HCT116 (cell line): ENCODE measurements at regions not wholly inside any gene's neighbourhood (a gene's known extent, or its start where the extent isn't known, plus 50 kb on each side); places are given as distances from the start of the nearest gene placed in this dataset.

ENCODE experiments used
- ATAC-seq: fragments of 200-7000 bp; cut with Tn5 transposase; 2 replicates; pipeline ENCODE4 v1.9.1; 2020; ENCODE audit warnings: mild to moderate bottlenecking, moderate library complexity
- BruUV-seq: library from RNA; stranded (reverse); fragments of 400-500 nt; replicated peaks from 2 replicates; lab custom pipeline; 2021; lab: Mats Ljungman, UMichigan
- CTCF ChIA-PET: fragments of 300-600 bp; sonication (Branson Sonifier 250); formaldehyde crosslinking; loops from one replicate; lab custom pipeline; 2021; ENCODE audit warnings: antibody characterized with exemption; lab: Charles Lee
- POLR2A ChIA-PET: fragments of 300-600, 350-600 bp; sonication (Branson Sonifier 250); formaldehyde crosslinking; loops from one replicate; lab custom pipeline; 2021; ENCODE audit warnings: antibody characterized with exemption; lab: Charles Lee
- RAD21 ChIA-PET, 2 experiments: fragments of 300-600 bp; sonication (Branson Sonifier 250); formaldehyde crosslinking; loops; one replicate each; lab custom pipeline; 2023; ENCODE audit warnings: low total read pairs in 2 of 2; ENCODE audit not compliant: uncharacterized antibody in 2 of 2, unreplicated experiment in 2 of 2, low non-redundant PET in 1 of 2; lab: Charles Lee
- DNase-seq: peaks from one replicate; pipeline ENCODE4 v3.0.0-alpha.2; 2010; ENCODE audit warnings: low read depth, low spot score
- H2AFZ ChIP-seq: fragments of 200-600 bp; shearing (Covaris generic), sonication (generic); 2 replicates; pipeline ENCODE4 v1.6.1; 2017; ENCODE audit warnings: low read depth, mixed run types, mixed read lengths, antibody characterized with exemption, low read length; ENCODE audit not compliant: poor library complexity, severe bottlenecking
- H3K27ac ChIP-seq: 2 replicates; pipeline ENCODE4 v1.5.1; 2012; ENCODE audit warnings: low read depth, low read length
- H3K27me3 ChIP-seq: fragments of 200-600 bp; sonication (generic); 2 replicates; pipeline ENCODE4 v1.6.1; 2016; ENCODE audit warnings: mixed run types, low read length, mixed read lengths; ENCODE audit not compliant: insufficient read depth
- H3K36me3 ChIP-seq, 2 experiments: fragments of 200-500 bp in 1 of 2; fragments of 200-600 bp in 1 of 2; sonication (Bioruptor generic) in 1 of 2; sonication (generic) in 1 of 2; 2 replicates each; pipeline versions ENCODE4 v1.5.1 to v1.6.1; 2014 to 2016; ENCODE audit warnings: low read length in 2 of 2, inconsistent platforms in 1 of 2, mixed read lengths in 1 of 2, mixed run types in 1 of 2; ENCODE audit not compliant: insufficient read depth in 2 of 2, control insufficient read depth in 1 of 2
- H3K4me1 ChIP-seq, 2 experiments: fragments of 200-600 bp in 1 of 2; sonication (generic) in 1 of 2; 2 replicates each; pipeline versions ENCODE4 v1.5.1 to v1.6.1; 2012 to 2017; ENCODE audit warnings: low read length in 2 of 2, inconsistent platforms in 1 of 2, mild to moderate bottlenecking in 1 of 2, mixed read lengths in 1 of 2, mixed run types in 1 of 2, moderate library complexity in 1 of 2; ENCODE audit not compliant: insufficient read depth in 2 of 2, control insufficient read depth in 1 of 2
- H3K4me2 ChIP-seq: fragments of 200-600 bp; sonication (generic); 2 replicates; pipeline ENCODE4 v1.6.1; 2017; ENCODE audit warnings: mixed run types, low read length, mixed read lengths
- H3K4me3 ChIP-seq, 2 experiments: fragments of 200-600 bp in 1 of 2; sonication (generic) in 1 of 2; replicated peaks in 1 of 2; 2 replicates each; pipeline ENCODE4 v1.5.1; 2011 to 2016; ENCODE audit warnings: low read length in 2 of 2, control low read depth in 1 of 2, low read depth in 1 of 2, mild to moderate bottlenecking in 1 of 2, mixed read lengths in 1 of 2, mixed run types in 1 of 2
- H3K79me2 ChIP-seq: fragments of 200-600 bp; sonication (generic); 2 replicates; pipeline ENCODE4 v1.6.1; 2017; ENCODE audit warnings: mild to moderate bottlenecking, mixed run types, low read length, moderate library complexity, mixed read lengths; ENCODE audit not compliant: insufficient read depth
- H3K9ac ChIP-seq: fragments of 200-600 bp; sonication (generic); 2 replicates; pipeline ENCODE4 v1.6.1; 2016; ENCODE audit warnings: low read length, mixed read lengths
- H3K9me2 ChIP-seq: fragments of 200-600 bp; sonication (generic), shearing (Covaris generic); 2 replicates; pipeline ENCODE4 v1.6.1; 2017; ENCODE audit warnings: mixed run types, mild to moderate bottlenecking, moderate library complexity; ENCODE audit not compliant: insufficient read depth
- H3K9me3 ChIP-seq, 2 experiments: fragments of 200-500 bp in 1 of 2; fragments of 200-600 bp in 1 of 2; sonication (Bioruptor generic) in 1 of 2; sonication (generic) in 1 of 2; 2 replicates each; pipeline ENCODE4 v1.6.1; 2014 to 2017; ENCODE audit warnings: low read length in 2 of 2, mixed read lengths in 2 of 2, inconsistent platforms in 1 of 2, low read depth in 1 of 2, mild to moderate bottlenecking in 1 of 2, mixed run types in 1 of 2, moderate library complexity in 1 of 2; ENCODE audit not compliant: control insufficient read depth in 1 of 2, insufficient read depth in 1 of 2
- H4K20me1 ChIP-seq: fragments of 200-600 bp; sonication (generic), shearing (Covaris generic); 2 replicates; pipeline ENCODE4 v1.6.1; 2017; ENCODE audit warnings: mixed run types, mild to moderate bottlenecking, moderate library complexity; ENCODE audit not compliant: insufficient read depth
- CEBPB ChIP-seq: IDR thresholded peaks from 2 replicates; pipeline ENCODE4 v1.6.1; 2012; ENCODE audit warnings: low read depth
- JUND ChIP-seq: IDR thresholded peaks from 2 replicates; pipeline ENCODE4 v1.6.1; 2012
- POLR2AphosphoS5 ChIP-seq: IDR thresholded peaks from 2 replicates; pipeline ENCODE4 v1.6.1; 2011; ENCODE audit warnings: mild to moderate bottlenecking, low read depth, low read length, moderate library complexity
- SRF ChIP-seq: IDR thresholded peaks from 2 replicates; pipeline ENCODE4 v1.6.1; 2012; ENCODE audit warnings: low read depth
- TCF7L2 ChIP-seq: IDR thresholded peaks from 2 replicates; pipeline ENCODE4 v1.7.0; 2011; ENCODE audit warnings: borderline replicate concordance, inconsistent platforms; ENCODE audit not compliant: insufficient read depth, insufficient read length; ENCODE audit errors: extremely low read depth
- YY1 ChIP-seq: IDR thresholded peaks from 2 replicates; pipeline ENCODE4 v1.6.1; 2011; ENCODE audit warnings: low read length, low read depth, moderate library complexity, mild to moderate bottlenecking; ENCODE audit not compliant: insufficient replicate concordance; ENCODE audit errors: extremely low read depth
- ZFX ChIP-seq: fragments of 450-650 bp; IDR thresholded peaks from 2 replicates; pipeline ENCODE4 v1.6.1; 2017
- ZNF274 ChIP-seq: fragments of 200-500 bp; sonication (Bioruptor generic); IDR thresholded peaks from 2 replicates; pipeline ENCODE4 v1.6.1; 2014; ENCODE audit warnings: mild to moderate bottlenecking, low read depth, low read length, inconsistent platforms
- intact Hi-C: fragments of 100-400 bp; cut with micrococcal nuclease; formaldehyde crosslinking; loops from 2 replicates; pipeline ENCODE4 v1.10.0; 2022
- TF ChIP-seq, protein P1 (sequence below): IDR thresholded peaks from 2 replicates; pipeline ENCODE4 v1.6.1; 2011; ENCODE audit warnings: mild to moderate bottlenecking, low read length, moderate library complexity; ENCODE audit not compliant: insufficient replicate concordance; ENCODE audit errors: extremely low read depth
- TF ChIP-seq, protein P2 (sequence below): IDR thresholded peaks from 2 replicates; pipeline ENCODE4 v1.6.1; 2012; ENCODE audit warnings: low read depth
- TF ChIP-seq, protein P3 (sequence below): IDR thresholded peaks from 2 replicates; pipeline ENCODE4 v1.6.1; 2012

DNA sequence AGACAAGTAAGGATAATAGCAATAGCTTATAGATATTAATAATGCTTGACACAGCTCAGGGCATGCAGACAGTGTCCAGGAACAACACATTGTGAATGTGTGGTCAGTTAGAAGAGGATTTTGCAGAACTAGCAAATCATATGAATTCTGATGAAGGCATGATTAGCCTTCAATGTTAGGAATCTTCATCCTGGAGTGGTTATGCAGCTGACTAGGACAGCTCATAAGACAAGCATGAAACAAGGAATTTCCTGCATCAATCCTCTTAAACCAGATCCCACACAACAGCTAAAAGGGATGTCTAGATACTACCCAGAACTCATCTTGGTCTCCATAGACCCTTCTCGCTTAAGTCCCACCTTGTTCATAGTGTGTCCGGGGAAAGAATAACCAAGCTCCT is 499.0 kb upstream of the ATP11B start:
- TF ChIP-seq, protein P1, sequence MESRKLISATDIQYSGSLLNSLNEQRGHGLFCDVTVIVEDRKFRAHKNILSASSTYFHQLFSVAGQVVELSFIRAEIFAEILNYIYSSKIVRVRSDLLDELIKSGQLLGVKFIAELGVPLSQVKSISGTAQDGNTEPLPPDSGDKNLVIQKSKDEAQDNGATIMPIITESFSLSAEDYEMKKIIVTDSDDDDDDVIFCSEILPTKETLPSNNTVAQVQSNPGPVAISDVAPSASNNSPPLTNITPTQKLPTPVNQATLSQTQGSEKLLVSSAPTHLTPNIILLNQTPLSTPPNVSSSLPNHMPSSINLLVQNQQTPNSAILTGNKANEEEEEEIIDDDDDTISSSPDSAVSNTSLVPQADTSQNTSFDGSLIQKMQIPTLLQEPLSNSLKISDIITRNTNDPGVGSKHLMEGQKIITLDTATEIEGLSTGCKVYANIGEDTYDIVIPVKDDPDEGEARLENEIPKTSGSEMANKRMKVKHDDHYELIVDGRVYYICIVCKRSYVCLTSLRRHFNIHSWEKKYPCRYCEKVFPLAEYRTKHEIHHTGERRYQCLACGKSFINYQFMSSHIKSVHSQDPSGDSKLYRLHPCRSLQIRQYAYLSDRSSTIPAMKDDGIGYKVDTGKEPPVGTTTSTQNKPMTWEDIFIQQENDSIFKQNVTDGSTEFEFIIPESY: no peak
- TF ChIP-seq, protein P2, sequence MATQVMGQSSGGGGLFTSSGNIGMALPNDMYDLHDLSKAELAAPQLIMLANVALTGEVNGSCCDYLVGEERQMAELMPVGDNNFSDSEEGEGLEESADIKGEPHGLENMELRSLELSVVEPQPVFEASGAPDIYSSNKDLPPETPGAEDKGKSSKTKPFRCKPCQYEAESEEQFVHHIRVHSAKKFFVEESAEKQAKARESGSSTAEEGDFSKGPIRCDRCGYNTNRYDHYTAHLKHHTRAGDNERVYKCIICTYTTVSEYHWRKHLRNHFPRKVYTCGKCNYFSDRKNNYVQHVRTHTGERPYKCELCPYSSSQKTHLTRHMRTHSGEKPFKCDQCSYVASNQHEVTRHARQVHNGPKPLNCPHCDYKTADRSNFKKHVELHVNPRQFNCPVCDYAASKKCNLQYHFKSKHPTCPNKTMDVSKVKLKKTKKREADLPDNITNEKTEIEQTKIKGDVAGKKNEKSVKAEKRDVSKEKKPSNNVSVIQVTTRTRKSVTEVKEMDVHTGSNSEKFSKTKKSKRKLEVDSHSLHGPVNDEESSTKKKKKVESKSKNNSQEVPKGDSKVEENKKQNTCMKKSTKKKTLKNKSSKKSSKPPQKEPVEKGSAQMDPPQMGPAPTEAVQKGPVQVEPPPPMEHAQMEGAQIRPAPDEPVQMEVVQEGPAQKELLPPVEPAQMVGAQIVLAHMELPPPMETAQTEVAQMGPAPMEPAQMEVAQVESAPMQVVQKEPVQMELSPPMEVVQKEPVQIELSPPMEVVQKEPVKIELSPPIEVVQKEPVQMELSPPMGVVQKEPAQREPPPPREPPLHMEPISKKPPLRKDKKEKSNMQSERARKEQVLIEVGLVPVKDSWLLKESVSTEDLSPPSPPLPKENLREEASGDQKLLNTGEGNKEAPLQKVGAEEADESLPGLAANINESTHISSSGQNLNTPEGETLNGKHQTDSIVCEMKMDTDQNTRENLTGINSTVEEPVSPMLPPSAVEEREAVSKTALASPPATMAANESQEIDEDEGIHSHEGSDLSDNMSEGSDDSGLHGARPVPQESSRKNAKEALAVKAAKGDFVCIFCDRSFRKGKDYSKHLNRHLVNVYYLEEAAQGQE: no peak
- TF ChIP-seq POLR2AphosphoS5 (no peak), SRF (no peak), TCF7L2 (no peak), ZNF274 (no peak), CEBPB (no peak), ZFX (no peak), YY1 (no peak), JUND (no peak)
- TF ChIP-seq, protein P3, sequence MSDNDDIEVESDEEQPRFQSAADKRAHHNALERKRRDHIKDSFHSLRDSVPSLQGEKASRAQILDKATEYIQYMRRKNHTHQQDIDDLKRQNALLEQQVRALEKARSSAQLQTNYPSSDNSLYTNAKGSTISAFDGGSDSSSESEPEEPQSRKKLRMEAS: no peak
- TF ChIP-seq, all 23 proteins: peak for 0
- ChIA-PET CTCF (no interaction called here), RAD21 (no interaction called here), POLR2A (no interaction called here)
- no TSS peak for BruUV-seq
- Histone ChIP-seq H3K27ac (no peak overlapping the region), H3K4me1 (no peaks in the 10 kb centered on the region), H3K9me2 (no peaks in the 10 kb centered on the region), H3K4me3 (no peak overlapping the region), H3K9me3 (no peaks in the 10 kb centered on the region), H3K36me3 (no peaks in the 10 kb centered on the region), H3K27me3 (no peaks in the 10 kb centered on the region), H2AFZ (no peak overlapping the region), H3K79me2 (no peaks in the 10 kb centered on the region), H3K4me2 (no peak overlapping the region), H3K9ac (no peak overlapping the region), H4K20me1 (no peaks in the 10 kb centered on the region)
- intact Hi-C loops: no loop called here
- DNase-seq: no peak
- ATAC-seq: no peak
